ENCODE measurements at regions not wholly inside any gene's neighbourhood (a gene's known extent, or its start where the extent isn't known, plus 50 kb on each side); places are given as distances from the start of the nearest gene placed in this dataset.

DNA sequence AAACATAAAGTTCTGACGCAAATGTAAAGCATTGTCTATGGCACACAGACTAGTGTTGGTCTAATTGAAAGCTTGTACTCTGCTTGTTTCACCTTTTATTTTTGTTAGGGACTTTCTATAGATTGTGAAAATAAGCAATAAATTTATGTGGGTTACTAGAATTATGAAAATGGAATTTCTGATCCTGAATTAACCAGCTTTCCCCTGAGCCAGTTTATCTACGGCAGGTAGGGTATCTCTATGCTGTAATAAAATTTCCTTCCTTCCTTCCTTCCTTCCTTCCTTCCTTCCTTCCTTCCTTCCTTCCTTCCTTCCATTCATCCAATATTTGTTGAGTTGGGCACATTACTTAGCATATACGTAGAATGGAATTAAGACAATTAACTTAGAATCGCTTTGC lies 362.6 kb upstream of the SPRED2 start:
- Histone ChIP-seq H4K91ac (ENCODE audit: low read depth, low read length) (no peak overlapping the region), H2BK120ac (ENCODE audit: insufficient read depth, low read length, poor library complexity) (no peak overlapping the region), H2AFZ (ENCODE audit: insufficient read depth, low read length, poor library complexity) (no peak overlapping the region), H4K8ac (ENCODE audit: low read depth, low read length) (no peak overlapping the region), H3K79me1 (ENCODE audit: low read length) (no peaks in the 10 kb centered on the region), H3K4me2 (ENCODE audit: low read length) (no peak overlapping the region), H3K4me3 (ENCODE audit: low read depth, low read length) (no peak overlapping the region), H3K27me3 (ENCODE audit: insufficient read depth, low read length) (no peaks in the 10 kb centered on the region), H4K12ac (ENCODE audit: low read depth, low read length) (no peak overlapping the region), H3K9ac (ENCODE audit: low read length) (no peak overlapping the region), H3K36me3 (ENCODE audit: control insufficient read depth in 1 of 2, insufficient read depth in 2 of 2, low read length in 2 of 2) (no peaks in the 10 kb centered on the region), H3K9me3 (ENCODE audit: insufficient read depth, low read depth, low read length) (no peaks in the 10 kb centered on the region), H3K23ac (ENCODE audit: low read length) (no peak overlapping the region), H3K14ac (ENCODE audit: low read length) (no peak overlapping the region), H3K4ac (ENCODE audit: low read depth, low read length) (no peak overlapping the region), H2BK12ac (ENCODE audit: low read length) (no peak overlapping the region), H2AK5ac (ENCODE audit: low read length) (no peak overlapping the region), H2BK5ac (ENCODE audit: low read depth, low read length, poor library complexity) (no peak overlapping the region), H3K4me1 (ENCODE audit: control insufficient read depth in 1 of 2, insufficient read depth in 2 of 2, low read length in 2 of 2) (no peaks in the 10 kb centered on the region), H3K79me2 (ENCODE audit: control insufficient read depth, insufficient read depth, low read length, poor library complexity) (no peaks in the 10 kb centered on the region), H3K27ac (ENCODE audit: low read depth, low read length) (no peak overlapping the region), H3K18ac (ENCODE audit: low read length) (no peak overlapping the region)
- no peak for DNase-seq
- WGBS (ENCODE audit: extremely low coverage, insufficient coverage, insufficient read length), result no CpG with 5 or more reads among the region's 4 CpGs

DNA sequence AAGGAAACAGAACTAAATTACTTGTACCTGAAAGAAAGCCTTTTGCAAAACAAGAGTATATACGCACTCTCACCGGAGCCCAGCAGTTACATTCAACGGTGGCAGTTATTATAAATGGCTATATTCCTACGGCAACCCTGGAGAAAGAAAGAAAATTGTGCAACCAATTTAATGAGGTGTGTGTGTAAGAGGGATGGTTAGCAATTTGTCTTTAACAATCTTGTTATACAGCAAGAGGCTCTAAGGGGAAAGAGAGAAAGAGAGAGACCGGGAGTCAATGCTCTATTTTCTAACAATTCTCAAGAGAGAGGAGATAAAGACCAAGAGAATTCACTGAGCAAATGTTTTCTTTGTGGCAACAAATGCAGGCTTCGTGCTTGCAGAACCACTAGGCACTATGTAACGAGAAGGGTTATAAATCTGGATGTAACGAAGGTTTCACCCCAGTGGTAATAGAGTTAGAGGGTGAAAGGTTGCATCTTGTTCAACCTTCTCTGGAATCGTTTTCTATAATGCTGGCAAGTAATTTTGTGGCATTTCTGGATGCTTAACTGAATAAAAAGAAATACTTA lies 359.1 kb upstream of the SPRED2 start:
- Histone ChIP-seq H4K12ac (ENCODE audit: low read depth, low read length) (no peak overlapping the region), H3K9ac (ENCODE audit: low read length) (no peak overlapping the region), H2BK12ac (ENCODE audit: low read length) (no peak overlapping the region), H3K18ac (ENCODE audit: low read length) (no peak overlapping the region), H2BK5ac (ENCODE audit: low read depth, low read length, poor library complexity) (no peak overlapping the region), H2AFZ (ENCODE audit: insufficient read depth, low read length, poor library complexity) (no peak overlapping the region), H3K4me3 (ENCODE audit: low read depth, low read length) (no peak overlapping the region), H3K4me1 (ENCODE audit: control insufficient read depth in 1 of 2, insufficient read depth in 2 of 2, low read length in 2 of 2) (no peaks in the 10 kb centered on the region), H3K79me1 (ENCODE audit: low read length) (no peaks in the 10 kb centered on the region), H3K9me3 (ENCODE audit: insufficient read depth, low read depth, low read length) (no peaks in the 10 kb centered on the region), H3K79me2 (ENCODE audit: control insufficient read depth, insufficient read depth, low read length, poor library complexity) (no peaks in the 10 kb centered on the region), H3K4ac (ENCODE audit: low read depth, low read length) (no peak overlapping the region), H4K8ac (ENCODE audit: low read depth, low read length) (no peak overlapping the region), H3K14ac (ENCODE audit: low read length) (no peak overlapping the region), H3K36me3 (ENCODE audit: control insufficient read depth in 1 of 2, insufficient read depth in 2 of 2, low read length in 2 of 2) (no peaks in the 10 kb centered on the region), H2BK120ac (ENCODE audit: insufficient read depth, low read length, poor library complexity) (no peak overlapping the region), H3K27ac (ENCODE audit: low read depth, low read length) (no peak overlapping the region), H3K27me3 (ENCODE audit: insufficient read depth, low read length) (no peaks in the 10 kb centered on the region), H3K4me2 (ENCODE audit: low read length) (no peak overlapping the region), H2AK5ac (ENCODE audit: low read length) (no peak overlapping the region), H3K23ac (ENCODE audit: low read length) (no peak overlapping the region), H4K91ac (ENCODE audit: low read depth, low read length) (no peak overlapping the region)
- no CpG with 5 or more reads among the region's 9 CpGs for WGBS (ENCODE audit: extremely low coverage, insufficient coverage, insufficient read length)
- no peak for DNase-seq

DNA sequence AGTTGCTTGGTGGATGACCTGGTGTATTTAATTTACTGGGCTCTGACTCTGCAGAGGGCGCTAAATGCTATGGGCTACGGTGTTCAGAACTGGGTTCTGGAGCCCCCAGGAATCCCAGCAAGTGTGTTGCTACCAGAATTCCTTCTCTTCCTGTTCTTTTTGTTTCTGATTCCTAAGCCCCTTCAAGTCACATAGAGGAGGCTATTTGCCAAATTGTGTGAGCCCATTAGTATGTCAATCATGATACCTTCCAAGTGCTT lies 358.2 kb upstream of the SPRED2 start:
- H2AK5ac ChIP-seq (ENCODE audit: low read length), result no peak overlapping the region
- no peaks in the 10 kb centered on the region for H3K79me1 ChIP-seq (ENCODE audit: low read length)
- no peak overlapping the region for H4K8ac ChIP-seq (ENCODE audit: low read depth, low read length)
- H3K4me3 ChIP-seq (ENCODE audit: low read depth, low read length), result no peak overlapping the region
- no peaks in the 10 kb centered on the region for H3K79me2 ChIP-seq (ENCODE audit: control insufficient read depth, insufficient read depth, low read length, poor library complexity)
- H2BK120ac ChIP-seq (ENCODE audit: insufficient read depth, low read length, poor library complexity), result no peak overlapping the region
- DNase-seq, result no peak
- H3K14ac ChIP-seq (ENCODE audit: low read length), result no peak overlapping the region
- no peak overlapping the region for H2BK5ac ChIP-seq (ENCODE audit: low read depth, low read length, poor library complexity)
- no peaks in the 10 kb centered on the region for H3K36me3 ChIP-seq (ENCODE audit: control insufficient read depth in 1 of 2, insufficient read depth in 2 of 2, low read length in 2 of 2)
- no peak overlapping the region for H4K12ac ChIP-seq (ENCODE audit: low read depth, low read length)
- no peaks in the 10 kb centered on the region for H3K4me1 ChIP-seq (ENCODE audit: control insufficient read depth in 1 of 2, insufficient read depth in 2 of 2, low read length in 2 of 2)
- H3K4me2 ChIP-seq (ENCODE audit: low read length), result no peak overlapping the region
- no peak overlapping the region for H3K9ac ChIP-seq (ENCODE audit: low read length)
- whole genome bisulfite sequencing (ENCODE audit: extremely low coverage, insufficient coverage, insufficient read length), result no CpG with 5 or more reads among the region's 2 CpGs
- H4K91ac ChIP-seq (ENCODE audit: low read depth, low read length), result no peak overlapping the region
- H3K27me3 ChIP-seq (ENCODE audit: insufficient read depth, low read length), result no peaks in the 10 kb centered on the region
- H3K4ac ChIP-seq (ENCODE audit: low read depth, low read length), result no peak overlapping the region
- no peak overlapping the region for H2BK12ac ChIP-seq (ENCODE audit: low read length)
- H3K23ac ChIP-seq (ENCODE audit: low read length), result no peak overlapping the region
- no peaks in the 10 kb centered on the region for H3K9me3 ChIP-seq (ENCODE audit: insufficient read depth, low read depth, low read length)
- H3K18ac ChIP-seq (ENCODE audit: low read length), result no peak overlapping the region
- no peak overlapping the region for H2AFZ ChIP-seq (ENCODE audit: insufficient read depth, low read length, poor library complexity)
- H3K27ac ChIP-seq (ENCODE audit: low read depth, low read length), result no peak overlapping the region

DNA sequence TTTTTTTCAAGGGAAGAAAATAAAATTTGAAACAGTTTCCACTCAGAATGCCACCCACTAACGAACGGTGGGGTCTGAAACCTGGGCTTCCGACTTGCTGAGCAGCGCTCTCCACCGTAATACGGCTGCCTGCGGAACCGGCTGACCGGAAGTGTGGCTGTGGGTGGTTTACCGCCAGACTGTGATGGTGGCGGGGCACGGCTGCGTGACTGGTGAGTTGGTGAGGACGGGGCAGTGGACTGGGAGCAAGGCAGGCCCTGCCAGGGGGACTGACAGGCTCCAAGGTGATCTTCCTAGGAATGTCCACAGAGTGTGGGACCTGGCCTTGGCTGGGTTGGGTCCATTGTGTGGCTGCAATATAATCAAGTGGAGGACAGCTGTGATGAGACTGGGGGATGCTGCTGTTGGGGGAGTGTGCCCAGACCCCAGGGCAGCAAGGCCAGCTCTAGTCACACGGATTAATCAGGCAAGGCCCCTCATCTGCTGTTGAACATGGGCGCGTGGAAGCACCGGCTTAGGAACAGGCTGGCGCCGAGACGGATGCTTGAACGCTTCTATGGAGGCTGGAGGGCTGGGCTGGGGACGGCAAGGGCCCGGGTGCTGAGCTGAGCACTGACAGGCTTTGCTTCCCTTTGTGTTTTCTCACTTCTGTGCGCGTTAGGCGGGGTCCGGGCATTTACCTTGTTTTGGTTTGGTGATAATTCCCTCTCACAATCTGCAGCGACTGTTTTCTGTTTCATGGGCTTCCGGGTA lies 357.7 kb upstream of the SPRED2 start:
- no peaks in the 10 kb centered on the region for H3K27me3 ChIP-seq (ENCODE audit: insufficient read depth, low read length)
- H3K9ac ChIP-seq (ENCODE audit: low read length), result no peak overlapping the region
- no peak overlapping the region for H2AFZ ChIP-seq (ENCODE audit: insufficient read depth, low read length, poor library complexity)
- H3K4me2 ChIP-seq (ENCODE audit: low read length), result no peak overlapping the region
- H3K4ac ChIP-seq (ENCODE audit: low read depth, low read length), result no peak overlapping the region
- no peak overlapping the region for H2BK5ac ChIP-seq (ENCODE audit: low read depth, low read length, poor library complexity)
- no peak for DNase-seq
- H3K4me3 ChIP-seq (ENCODE audit: low read depth, low read length), result no peak overlapping the region
- H2BK12ac ChIP-seq (ENCODE audit: low read length), result no peak overlapping the region
- no peaks in the 10 kb centered on the region for H3K79me2 ChIP-seq (ENCODE audit: control insufficient read depth, insufficient read depth, low read length, poor library complexity)
- H3K14ac ChIP-seq (ENCODE audit: low read length), result no peak overlapping the region
- no peak overlapping the region for H2AK5ac ChIP-seq (ENCODE audit: low read length)
- H3K4me1 ChIP-seq (ENCODE audit: control insufficient read depth in 1 of 2, insufficient read depth in 2 of 2, low read length in 2 of 2), result no peaks in the 10 kb centered on the region
- H2BK120ac ChIP-seq (ENCODE audit: insufficient read depth, low read length, poor library complexity), result no peak overlapping the region
- no peak overlapping the region for H3K27ac ChIP-seq (ENCODE audit: low read depth, low read length)
- H3K79me1 ChIP-seq (ENCODE audit: low read length), result no peaks in the 10 kb centered on the region
- H3K9me3 ChIP-seq (ENCODE audit: insufficient read depth, low read depth, low read length), result no peaks in the 10 kb centered on the region
- H4K12ac ChIP-seq (ENCODE audit: low read depth, low read length), result no peak overlapping the region
- no peak overlapping the region for H4K8ac ChIP-seq (ENCODE audit: low read depth, low read length)
- no peak overlapping the region for H3K23ac ChIP-seq (ENCODE audit: low read length)
- H4K91ac ChIP-seq (ENCODE audit: low read depth, low read length), result no peak overlapping the region
- H3K36me3 ChIP-seq (ENCODE audit: control insufficient read depth in 1 of 2, insufficient read depth in 2 of 2, low read length in 2 of 2), result no peaks in the 10 kb centered on the region
- no peak overlapping the region for H3K18ac ChIP-seq (ENCODE audit: low read length)
- no CpG with 5 or more reads among the region's 30 CpGs for WGBS (ENCODE audit: extremely low coverage, insufficient coverage, insufficient read length)
